NCI-H82 treated with DMSO at 0.1 percent for 48 hours (cell line): ENCODE measurements at regions not wholly inside any gene's neighbourhood (a gene's known extent, or its start where the extent isn't known, plus 50 kb on each side); places are given as distances from the start of the nearest gene placed in this dataset.

ENCODE experiments used
- DNase-seq: peaks from one replicate; lab custom pipeline; 2025; ENCODE audit not compliant: unreplicated experiment; lab: John Stamatoyannopoulos, UW

DNA sequence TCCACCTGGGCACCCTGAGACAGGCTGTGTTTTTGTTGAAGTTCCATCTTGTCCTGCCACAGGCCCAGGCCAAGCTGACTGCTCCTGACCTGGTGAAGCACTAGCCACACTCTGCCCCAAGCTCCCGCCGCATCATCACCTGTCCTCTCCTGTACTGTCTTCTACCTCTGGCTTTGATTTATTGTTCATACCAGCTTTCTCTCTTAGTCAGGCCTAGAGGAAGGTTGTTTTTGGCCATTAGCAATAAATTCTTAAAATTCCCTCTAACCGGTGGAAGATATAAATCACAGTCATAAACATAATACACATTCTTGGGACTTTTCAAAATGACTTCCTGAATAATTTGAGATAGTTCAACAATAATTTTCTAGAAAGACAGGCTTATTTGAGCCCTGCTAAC lies 169.4 kb downstream of the DAD1 start:
- no peak for DNase-seq

- no peak for DNase-seq
These were observed 170.4 kb downstream of the DAD1 start for GRCh38 chr14:22418631-22419030.

GRCh38 chr14:22417914-22418313 lies 171.1 kb downstream of the DAD1 start:
- no peak for DNase-seq

DNA sequence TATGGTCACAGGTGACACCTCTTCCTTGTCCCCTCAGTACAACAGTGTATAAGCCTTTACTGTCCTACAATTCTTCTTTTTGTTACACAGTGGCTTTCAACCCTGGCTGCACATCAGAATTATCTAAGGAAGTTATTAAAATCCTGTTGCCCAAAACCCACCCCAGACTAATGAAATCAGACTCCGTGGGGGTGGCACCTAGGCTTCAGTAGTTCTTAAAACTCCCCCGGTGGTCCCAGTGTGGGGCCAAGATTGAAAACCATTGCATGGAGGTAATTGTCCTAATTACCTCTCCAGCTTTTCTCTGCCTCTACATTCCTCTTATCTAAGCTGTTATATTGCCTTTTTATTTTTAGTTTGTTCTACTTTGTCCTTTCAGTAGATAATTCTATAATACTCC lies 172.8 kb downstream of the DAD1 start:
- DNase-seq, result no peak

- no peak for DNase-seq
These were observed 173.4 kb downstream of the DAD1 start for GRCh38 chr14:22415605-22415959.

DNA sequence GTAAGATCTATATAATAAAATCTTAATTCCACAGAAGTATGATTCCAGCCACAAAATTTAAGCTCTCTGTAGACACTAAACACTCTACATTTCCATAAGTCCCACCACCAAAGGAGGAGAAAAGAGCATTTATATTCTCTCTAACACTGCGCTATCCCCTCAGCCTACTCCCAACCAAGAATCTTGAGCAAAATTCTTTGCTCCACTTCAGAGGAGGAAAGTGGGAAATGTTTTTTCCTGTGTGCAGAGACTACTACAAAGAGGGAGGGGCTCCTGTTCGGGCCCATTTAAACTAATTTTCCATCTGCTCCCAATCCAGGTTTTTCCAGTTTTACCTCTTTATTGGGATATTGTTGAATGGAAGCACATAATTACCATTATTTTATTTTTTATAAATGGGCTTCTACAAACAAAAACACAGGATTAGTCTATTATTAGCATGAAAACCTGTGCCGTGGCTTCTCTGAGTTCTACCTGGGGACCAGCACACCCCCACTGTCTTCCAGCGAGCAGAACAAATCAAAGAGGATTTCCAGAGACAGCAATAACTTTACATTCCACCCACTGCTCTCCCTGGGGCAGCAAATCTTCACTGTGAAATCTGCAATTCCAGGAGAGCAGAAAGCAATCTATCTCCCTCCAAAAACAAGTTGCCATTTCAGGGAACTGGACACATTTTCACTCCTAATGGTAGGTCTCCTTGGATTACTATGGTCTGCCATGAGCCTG lies 174.0 kb downstream of the DAD1 start:
- DNase-seq, result no peak

DNA sequence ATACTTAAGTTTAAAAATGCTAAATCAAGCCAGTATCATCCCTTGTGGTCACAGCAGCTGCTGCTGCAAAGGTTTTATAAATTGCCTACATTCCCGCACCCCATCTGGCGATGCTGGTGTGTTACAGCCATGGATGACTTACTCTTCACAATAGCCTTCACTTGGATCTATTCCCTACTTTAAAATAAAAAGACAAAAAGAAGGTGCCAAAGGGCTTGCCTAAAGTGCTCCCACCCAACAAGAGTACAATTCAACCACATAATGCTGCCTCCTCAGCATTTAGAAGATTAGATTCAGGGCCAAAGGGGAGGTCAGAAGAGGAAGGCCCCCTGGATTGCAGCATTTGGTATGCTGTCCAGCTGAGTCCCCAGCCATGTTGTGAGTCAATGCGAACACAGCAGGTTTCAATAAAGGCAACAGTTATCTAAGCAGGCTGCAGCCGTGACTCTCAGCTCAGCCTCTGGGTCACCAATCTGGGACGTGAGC lies 176.1 kb downstream of the DAD1 start:
- no peak for DNase-seq

GRCh38 chr14:22411398-22412055 lies 177.5 kb downstream of the DAD1 start:
- DNase-seq, result no peak

- DNase-seq, result no peak
These were observed 178.5 kb downstream of the DAD1 start for GRCh38 chr14:22410497-22410896.

GRCh38 chr14:22409006-22409405 lies 180.0 kb downstream of the DAD1 start:
- DNase-seq, result no peak

DNA sequence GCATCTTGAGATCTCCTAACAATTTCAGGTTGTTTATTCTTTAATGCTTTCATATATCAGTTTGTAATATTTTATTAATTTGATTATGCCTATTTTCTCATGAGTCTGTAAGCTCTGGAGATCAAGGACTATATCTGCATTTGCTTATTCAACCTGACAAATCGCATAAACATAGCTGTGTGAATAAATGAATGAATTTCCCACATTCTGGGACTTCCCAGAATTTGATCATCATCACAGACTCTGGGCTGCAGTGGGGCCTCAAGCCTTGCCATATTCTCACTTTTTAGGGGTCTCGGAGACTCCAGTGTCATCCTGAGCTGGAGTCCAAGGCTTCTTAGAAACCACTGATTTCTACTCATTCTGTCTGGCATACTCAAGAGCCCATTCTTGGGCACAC lies 180.5 kb downstream of the DAD1 start:
- no peak for DNase-seq

DNA sequence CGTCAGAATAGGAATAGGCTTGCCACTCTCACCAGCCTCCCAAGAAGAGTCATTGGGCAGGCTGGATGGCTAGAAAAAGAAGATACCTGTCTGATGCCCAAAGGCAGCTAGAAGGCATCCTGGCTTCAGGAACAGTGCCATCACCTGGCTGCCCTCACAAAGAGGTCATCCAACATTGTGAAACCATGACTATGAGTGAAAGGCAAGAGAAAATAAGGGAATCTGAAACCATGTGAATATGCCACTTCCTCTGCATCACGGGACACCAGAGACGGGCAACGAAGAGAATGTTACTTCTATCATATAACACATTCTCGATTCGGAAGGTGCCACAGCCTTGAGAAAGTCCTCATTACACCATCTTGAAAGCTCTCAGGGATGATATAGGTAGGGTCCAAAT lies 182.0 kb downstream of the DAD1 start:
- DNase-seq, result no peak

DNA sequence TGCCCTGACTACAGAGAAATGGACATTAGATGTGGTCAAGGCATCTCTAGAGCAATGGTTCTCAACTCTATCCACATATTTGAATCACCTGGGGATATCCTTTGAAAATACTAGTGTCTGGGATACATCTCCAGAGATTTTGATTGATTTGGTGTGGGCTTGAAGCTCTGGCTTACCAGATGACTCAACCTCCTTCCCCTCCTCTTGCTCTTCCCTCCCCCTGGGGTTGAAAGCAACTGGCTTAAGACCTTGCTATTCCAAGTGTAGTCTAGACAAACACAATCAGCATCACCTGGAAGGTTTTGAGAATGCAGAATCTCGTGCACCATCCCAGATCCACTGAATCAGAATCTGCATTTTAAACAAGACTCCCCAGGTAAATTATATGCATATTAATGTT lies 183.8 kb downstream of the DAD1 start:
- DNase-seq, result no peak

DNA sequence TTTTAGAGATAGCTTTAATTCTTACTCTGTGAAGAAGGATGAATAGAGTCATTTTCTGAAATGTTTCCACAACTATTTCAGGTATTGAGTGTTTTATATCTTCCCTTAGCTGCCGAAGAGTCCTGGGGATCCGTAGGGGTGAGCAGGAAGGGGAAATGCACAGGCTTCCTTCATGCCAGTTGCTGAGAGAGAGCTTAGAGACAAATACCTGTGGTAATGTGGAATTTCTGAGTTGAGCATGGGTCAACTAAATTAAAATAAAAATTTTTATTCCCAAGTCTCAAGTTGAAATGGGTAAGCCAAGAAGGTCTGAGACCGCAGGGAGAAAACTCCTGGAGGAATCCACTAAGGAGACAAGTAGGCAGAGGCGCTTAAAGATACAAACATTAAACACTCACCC lies 185.7 kb downstream of the DAD1 start:
- no peak for DNase-seq

DNA sequence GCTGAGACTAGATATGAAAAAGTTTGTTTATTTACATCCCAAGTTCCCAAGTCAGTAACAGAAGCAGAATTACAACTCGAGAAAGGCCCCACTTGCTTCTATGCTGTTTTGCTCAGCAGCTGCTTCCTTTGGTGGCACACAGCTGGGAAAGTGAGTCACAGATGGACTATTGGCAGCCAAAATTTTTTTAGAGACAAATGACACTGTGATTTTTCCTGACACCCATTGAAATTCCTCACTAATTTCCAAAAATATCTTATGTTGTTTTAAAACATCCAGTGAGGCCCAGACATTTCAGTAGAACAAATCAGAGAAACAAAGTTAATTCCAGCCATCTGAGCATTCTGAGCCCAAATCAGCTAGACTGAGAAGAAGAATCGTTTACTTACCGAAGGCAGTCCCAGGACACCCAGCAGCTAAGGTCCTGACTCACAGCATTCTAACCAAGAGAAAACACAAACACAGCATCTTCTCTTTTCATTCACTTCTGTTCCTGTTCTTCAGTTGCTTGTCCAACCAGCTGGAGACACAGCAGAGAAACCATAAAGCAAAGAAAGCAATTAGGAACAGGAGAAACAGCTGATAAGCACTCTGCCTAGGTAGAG lies 188.3 kb downstream of the DAD1 start:
- DNase-seq, result no peak

- no peak for DNase-seq
These were observed 189.2 kb downstream of the DAD1 start for GRCh38 chr14:22399776-22400175.

- no peak for DNase-seq
These were observed 191.7 kb downstream of the DAD1 start for GRCh38 chr14:22397221-22397737.

GRCh38 chr14:22395803-22396202 lies 193.2 kb downstream of the DAD1 start:
- no peak for DNase-seq

GRCh38 chr14:22394616-22395015 lies 194.4 kb downstream of the DAD1 start:
- DNase-seq, result no peak

- DNase-seq, result no peak
These were observed 195.2 kb downstream of the DAD1 start for GRCh38 chr14:22393796-22394195.

DNA sequence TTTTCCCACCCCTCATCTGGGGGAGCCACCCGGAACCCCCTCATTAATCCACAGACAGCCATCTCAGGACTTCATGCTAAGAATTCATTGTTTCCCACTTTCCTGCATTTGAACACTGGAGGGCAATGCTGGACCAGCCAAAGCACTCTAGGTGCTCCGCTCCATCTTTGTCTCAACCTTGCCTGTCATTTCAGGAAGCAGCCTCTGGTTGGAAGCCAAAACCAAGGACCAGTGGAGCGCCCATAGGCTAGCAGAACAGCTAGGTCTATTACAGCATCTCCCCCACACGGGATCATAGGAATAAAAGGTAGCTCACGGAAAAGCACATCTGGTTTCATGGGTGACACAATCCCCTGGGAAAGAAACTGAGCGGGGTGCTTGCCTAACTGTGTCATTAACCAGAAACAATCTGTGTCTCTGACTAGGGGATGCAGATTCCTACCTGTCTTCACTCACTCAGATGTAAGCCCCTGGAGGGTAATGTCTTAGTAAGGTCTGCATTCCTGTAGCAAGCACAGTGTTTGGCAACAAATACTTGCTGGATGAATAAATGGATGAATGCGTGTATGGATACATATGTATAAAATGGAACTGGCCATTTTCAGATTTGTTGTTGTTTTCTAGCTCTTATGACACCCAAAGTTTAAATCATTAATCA lies 197.0 kb downstream of the DAD1 start:
- DNase-seq, result peak; percentile 3
